ENCODE measurements at regions not wholly inside any gene's neighbourhood (a gene's known extent, or its start where the extent isn't known, plus 50 kb on each side); places are given as distances from the start of the nearest gene placed in this dataset.

DNA sequence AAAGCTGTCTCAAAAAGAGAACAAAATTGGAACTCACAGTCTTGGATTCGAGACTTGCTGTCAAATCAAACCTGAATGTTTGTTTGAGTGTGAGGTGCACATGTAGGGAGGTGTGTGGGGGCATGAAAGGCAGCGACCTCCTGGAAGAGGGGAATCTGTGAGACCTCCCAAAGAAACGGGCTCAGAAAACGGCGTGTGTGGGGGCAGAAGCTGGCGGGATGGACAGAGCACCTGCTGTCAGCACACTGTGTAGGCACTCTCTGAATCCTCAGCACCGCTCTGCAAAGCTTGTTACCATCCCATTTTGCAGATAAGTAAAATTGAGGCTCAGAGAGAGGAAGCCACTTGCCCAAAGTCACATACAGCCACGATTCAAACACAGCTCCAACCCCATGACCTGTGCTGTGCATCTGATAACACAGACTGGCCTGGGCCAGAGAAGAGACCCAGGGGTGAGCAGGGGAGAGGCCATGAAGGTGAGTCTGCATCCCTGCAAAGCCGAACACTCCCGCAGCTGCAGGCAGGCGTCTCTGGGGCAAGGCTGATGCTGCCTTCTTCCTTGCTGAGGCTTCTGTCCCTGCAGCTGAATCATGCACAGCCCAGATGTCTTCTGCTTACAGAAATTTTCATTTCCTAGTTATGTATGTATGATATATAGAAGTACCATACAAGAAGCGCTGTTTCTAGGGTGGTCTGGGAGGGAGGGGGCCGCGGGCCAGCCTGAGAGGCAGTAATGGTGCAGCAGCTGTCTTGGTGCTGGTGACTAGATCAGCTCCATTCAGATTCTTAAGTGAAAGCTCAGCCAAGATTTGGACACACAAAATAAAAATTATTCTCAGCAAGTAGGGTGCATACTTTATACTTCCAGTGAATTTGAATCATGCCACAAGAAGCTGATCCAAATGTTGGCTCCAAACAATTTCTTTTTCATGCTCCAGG, 67.3 kb upstream of the SHISAL1 start:
- intact Hi-C loops (cut with DNase I), result no loop called here
- ATAC-seq (ENCODE audit: poor library complexity) (no peak), DNase-seq (peak; percentile 13)

DNA sequence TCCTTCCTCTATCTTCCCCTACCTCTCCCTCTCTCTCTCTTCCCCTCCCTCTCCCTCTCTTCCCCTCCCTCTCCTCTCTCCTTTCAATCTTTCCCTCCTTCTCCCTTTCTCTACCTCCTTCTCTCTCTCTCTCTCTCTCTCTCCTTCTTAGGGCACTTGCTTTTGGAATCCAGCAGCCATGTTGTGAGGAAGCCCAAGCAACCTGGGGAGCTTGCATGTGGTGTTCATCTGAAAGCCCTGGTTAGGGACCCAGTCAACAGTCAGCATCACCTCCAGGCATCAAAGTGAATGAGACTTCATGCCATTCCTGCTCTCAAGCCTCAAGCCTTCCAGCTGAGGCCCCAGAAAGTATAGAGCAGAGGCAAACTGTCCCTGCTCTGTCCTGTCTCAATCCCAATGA, 65.6 kb upstream of the SHISAL1 start:
- intact Hi-C loops (cut with DNase I), result no loop called here
- DNase-seq (no peak), ATAC-seq (ENCODE audit: poor library complexity) (no peak)

DNA sequence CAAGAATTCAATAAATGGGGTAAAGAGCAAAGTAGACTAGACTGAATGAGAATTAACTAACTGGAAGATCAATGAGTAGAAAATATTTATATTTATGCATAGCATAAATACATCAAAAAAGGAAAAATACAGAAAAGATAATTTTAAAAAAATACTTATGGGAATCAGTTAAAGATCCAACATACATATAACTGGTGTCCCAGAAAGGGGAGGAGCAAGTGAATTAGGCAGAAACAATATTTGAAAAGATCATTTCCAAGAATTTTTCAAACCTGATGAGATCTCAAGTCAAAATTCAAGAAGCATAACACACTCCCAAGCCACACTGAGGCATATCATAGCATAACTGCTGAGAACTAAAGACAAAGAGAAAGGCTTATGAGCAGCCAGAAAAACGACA, 62.7 kb upstream of the SHISAL1 start:
- no peak for DNase-seq
- intact Hi-C loops (cut with DNase I), result no loop called here
- no peak for ATAC-seq (ENCODE audit: poor library complexity)

DNA sequence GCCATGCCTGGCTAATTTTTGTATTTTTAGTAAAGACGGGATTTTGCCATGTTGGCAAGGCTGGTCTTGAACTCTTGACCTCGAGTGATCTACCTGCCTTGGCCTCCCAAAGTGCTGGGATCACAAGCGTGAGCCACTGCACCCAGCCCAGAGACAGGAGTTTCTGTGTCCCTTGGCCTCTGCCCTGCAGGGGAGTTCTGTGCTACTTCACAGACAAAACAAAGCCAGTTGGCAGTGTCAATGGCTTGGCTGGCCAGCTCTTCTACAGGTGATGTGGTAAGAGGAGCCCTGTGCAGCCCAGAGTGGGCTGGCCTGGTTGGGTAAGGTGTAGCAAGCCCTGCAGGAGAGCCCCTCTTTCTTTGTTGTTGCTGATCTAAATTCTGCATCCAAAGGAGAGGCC, 60.5 kb upstream of the SHISAL1 start:
- DNase-seq, result peak; percentile 6
- ATAC-seq (ENCODE audit: poor library complexity), result no peak
- intact Hi-C loops (cut with DNase I), result no loop called here

DNA sequence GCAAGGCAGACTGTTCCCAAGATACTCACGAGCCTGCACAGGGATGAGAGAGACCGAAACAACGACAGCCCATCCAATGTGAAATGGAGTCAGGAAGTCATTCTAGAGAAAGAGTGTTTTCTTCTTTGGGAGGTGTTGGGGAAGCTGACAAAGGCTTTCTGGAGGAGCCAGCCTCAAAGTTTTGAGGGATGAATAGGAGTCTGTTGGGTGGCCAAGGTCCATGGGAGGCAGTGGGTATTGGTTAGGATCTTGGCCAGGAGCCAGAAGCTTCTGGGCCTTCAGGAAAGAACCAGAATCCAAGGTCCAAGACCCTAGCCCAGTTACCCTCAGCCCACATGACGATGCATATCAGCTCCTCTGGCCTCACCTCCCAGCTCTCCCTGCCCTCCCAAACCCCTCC, 59.9 kb upstream of the SHISAL1 start:
- DNase-seq (peak; percentile 3), ATAC-seq (ENCODE audit: poor library complexity) (no peak)
- intact Hi-C loops (cut with DNase I), result no loop called here

DNA sequence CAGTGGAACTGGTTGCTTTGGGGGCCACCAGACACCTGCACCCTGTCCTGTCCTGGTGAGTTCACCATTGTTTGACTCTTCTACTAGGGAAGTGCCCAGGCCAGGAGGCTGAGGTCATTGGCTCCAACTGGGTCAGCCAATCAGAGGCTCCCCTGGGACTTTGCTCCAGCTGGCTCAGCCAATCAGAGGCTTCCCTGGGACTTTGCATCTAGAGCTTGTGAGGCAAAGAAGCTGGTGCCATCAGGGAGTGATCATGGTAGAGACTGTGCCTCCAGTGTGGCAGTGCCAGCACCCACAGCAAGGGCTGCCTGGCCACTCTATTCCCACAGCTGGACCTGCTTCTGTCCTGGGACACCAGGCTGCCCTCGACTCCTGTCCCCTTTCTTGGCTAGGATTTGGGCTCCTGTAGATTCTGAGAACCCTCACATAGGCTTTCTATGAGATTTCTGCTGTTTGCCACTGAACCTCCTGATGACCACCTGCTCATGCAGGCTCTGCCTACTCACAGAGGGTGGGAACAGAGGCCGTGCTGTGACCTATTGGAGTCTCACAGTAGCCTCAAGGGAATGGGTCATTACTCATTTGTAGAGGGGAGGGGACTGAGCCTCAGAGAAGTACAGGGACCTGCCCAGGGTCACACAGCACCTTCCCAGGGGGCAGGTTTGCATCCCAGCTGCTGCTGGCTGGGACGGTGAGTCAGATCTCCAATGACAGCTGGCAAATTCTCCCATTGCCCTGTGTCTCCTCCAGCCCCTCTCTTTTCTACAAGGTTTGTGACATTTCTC, 59.2 kb upstream of the SHISAL1 start:
- DNase-seq, result peak; percentile 24
- intact Hi-C loops (cut with DNase I), result no loop called here
- no peak for ATAC-seq (ENCODE audit: poor library complexity)

DNA sequence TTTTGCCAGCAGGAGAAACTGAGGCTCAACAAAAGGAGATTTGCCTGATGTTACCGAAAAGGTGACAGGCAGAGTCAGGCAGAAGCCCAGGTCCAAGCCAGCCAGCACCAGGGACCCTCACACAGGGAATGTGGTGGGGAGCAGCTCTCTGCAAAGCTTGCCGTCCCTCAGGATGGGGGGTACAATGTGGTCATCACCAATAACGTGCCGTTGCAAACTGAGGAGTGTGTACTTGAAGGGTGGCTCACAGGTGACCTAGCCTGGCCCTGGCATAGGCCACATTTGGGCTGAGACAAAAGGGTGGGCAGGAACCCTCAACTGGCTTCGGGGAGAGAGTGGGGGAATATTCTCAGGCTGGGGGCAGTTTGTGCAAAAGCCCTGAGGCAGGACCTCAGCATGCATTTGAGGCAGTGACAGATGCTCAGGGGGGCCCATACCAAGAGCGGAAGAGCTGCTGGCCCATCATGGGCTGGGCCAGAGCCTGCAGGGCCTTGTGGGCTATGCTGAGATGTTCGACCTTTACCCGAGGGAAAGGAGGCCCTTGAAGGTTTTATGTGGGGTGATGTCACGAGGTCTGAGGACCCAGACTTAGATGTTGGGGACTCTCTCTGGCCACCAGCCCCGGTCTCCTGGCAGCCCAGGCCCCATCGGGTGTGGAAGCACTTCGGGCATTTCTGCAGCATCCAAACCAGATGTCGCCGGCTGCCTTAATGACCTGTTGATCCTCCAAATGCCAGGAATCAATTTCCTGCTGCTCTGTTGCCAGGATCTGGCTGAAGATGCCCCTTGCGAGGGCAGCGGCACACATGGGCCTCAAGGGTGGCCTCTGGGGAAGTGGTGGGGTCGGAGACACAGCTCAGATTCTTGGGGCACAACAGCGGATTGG, 57.4 kb upstream of the SHISAL1 start:
- peak; percentile 34 for DNase-seq
- no peak for ATAC-seq (ENCODE audit: poor library complexity)
- intact Hi-C loops (cut with DNase I), result no loop called here

DNA sequence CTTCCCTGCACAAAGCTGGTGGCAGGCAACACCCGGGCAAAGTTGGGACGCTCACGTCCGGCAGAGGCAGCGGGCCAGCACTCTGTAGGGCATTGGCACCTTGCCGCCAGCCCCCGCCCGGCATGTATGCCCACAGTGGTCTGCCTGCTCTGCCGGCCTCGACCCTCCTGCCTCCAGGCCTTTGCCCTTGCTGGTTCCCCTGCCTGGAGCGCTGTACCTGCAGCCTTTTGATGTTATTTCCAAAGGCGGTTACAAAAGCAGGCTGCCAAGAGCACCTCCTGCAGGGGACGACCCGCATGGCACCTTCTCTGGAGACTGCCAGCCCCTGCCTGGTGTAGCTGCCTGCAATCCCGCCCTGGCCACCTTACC, 56.5 kb upstream of the SHISAL1 start:
- ATAC-seq (ENCODE audit: poor library complexity) (no peak), DNase-seq (peak; percentile 24)
- intact Hi-C loops (cut with DNase I), result no loop called here

DNA sequence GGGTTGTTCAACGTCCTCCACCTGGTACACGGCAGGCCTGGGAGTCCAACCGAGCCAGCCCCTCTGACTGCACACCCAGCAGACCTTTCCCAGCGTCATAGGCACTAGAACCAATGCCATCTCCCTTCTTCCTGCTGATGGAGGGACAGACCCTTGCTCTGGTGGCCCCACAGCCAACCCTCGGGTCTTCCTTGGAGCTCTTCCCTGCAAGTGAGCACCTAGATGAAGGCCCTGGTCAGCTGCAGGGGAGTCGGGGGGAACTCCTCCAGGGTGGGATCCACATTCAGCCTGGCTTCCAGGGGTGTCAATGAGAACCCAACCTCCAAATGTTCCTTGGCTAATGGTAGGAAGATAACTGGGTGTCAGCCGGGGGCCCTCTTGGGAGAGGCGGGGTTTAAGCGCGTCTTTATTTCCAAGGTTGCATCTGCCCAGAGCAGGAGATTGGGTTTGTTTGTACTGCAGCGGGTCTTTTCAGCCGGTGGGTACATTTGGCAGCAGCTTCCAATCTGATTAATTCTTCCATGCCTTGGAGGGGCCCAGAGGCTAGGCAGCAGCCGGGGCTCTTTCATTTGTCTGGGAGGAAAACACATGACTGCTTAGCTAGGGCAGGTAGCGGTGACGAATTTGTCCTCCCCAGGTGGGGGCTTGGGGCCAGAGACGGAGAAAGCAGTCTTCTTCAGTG, 56.0 kb upstream of the SHISAL1 start:
- ATAC-seq (ENCODE audit: poor library complexity) (no peak), DNase-seq (peak; percentile 9)
- intact Hi-C loops (cut with DNase I), result no loop called here

DNA sequence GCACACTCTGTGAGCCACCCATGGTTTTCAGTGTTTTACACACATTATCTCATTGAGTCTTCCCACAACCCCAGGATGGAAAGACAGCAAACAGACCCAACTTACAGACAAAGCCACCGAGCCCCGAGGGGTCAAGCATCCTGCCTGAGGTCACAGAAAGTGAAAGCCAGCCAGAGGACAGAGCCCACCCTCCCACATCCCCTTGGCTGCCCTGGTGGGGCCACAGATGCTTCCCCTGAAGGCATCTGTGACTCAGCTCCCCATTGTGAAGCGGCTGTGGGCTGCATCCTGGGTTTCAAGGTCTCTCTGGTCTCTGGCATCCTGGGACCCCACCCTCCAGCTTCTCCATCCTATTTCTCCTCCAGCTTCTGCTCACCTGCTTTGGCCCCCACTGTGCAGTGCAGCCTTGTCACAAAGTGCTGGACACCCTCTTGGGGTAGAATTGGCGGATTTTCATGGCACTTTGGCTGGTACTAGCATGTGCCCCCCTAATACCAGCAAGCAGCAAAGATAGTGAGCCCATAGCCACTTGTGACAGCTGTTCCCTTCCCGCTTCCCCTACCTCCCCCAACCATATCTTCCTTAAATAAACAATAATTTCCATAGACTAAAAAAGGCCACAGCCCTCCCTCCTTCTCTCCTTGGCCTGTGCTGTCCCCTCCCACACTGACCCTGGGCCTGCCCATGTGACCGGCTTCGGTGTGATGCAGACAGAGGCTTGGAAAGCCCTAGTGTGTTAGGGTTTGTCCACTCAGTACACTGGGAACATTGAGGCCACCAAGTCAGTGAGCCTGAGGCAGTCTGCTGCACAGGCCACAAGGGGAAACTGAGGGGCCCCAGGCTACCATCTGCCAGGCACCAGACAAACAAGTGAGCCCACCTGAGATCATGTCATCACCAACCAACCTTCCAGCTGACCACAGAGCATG, 53.9 kb upstream of the SHISAL1 start:
- intact Hi-C loops (cut with DNase I), result no loop called here
- peak; percentile 37 for DNase-seq

DNA sequence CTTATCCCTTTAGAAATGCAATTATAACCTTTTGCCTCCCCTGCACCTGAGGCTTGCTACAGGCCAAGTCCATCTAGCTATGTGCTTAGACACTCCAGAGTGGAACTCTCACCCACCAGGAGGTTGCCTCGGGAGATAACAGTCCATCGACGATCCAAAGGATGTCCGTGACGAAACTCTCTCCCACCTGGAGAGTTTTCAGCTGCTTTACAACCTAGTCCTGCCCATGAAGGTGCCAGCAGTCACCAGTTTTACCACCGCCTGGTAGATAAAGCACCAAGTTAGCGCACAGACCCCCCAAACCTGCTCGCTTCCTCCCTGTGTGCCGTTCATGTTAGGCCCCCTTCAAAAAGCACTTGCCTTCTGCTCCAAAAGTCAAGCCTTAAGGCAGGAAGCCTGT, 53.1 kb upstream of the SHISAL1 start:
- peak; percentile 29 for DNase-seq
- no peak for ATAC-seq (ENCODE audit: poor library complexity)
- intact Hi-C loops (cut with DNase I), result no loop called here

More for the DNA sequence above, 53.9 kb upstream of the SHISAL1 start:
- ATAC-seq (ENCODE audit: poor library complexity), result no peak

DNA sequence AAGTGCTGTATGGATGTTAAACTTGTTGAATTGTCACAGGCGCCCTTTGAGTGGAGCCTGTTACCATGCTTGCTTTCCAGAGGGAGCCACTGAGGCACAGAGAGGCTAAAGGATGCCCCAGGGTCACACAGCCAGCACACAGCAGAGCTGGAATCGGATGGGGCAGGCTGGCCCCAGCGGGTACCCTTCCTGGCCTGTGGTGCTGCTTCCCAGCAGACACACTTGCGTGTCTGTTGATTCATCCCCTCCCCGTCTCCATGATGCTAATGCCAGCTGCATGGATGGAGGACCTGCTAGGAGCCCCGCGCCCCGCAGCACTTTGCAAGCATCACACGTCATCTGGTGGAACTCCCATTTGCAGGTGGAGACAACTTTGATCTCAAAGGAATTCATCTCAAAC, 52.4 kb upstream of the SHISAL1 start:
- ATAC-seq (ENCODE audit: poor library complexity) (no peak), DNase-seq (peak; percentile 41)
- intact Hi-C loops (cut with DNase I), result no loop called here

DNA sequence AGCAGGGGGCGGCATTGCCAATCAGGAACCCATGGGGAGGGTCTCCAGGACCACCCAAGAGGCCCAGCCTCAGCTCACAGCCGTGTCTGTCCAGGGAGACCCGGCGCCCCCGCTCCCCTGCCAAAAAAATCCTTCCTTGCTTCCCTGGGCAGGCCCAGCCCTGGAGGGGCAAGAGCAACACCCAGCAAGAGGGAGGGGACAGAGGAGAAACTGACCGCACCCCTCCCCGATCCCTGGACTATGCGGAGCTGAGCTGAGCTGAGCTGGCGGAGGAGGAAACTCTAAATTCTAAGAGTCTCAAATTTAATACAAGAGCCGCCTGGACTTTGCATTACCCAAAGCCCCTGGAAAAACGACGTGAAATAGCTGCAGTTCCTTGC, 52.0 kb upstream of the SHISAL1 start:
- peak; percentile 62 for DNase-seq
- peak; percentile 9 for ATAC-seq (ENCODE audit: poor library complexity)
- intact Hi-C loops (cut with DNase I), result no loop called here

DNA sequence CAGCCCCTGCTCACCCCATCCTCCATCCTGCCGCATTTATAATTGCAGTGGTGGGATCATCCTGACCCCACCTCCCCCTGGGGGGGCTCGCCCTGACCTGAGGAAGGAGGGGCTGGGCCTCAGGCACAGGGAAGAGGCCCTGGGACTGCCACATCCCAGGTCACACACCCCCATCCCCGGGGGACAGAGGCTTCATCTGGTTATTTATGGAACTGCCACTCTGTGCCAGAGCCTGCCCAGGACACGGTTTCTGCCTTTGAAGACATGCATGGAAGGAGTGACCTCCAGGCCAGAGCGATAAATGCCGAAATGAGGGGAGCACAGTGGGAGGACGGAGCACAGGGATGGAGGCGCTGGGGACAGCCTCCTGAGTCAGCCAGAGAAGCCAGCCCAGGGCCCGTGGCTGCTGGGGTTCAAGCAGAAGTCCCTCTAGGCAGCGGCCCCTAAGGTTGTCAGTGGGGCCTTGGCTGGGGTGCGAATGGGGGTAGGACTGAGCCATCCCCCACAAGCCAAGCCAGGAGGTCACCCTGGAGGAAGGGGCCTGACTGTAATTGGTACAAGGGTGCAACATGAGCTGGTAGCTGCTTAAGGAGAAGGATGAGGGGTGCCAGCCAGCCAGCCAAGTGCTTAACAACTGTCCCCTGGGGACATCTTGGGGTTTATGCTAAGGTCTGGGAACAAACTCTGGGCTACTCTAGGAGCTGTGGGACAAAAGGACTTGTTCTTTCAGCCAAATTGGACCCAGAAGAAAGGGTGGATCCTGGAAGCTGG, 51.4 kb upstream of the SHISAL1 start:
- peak; percentile 69 for DNase-seq
- peak; percentile 69 for ATAC-seq (ENCODE audit: poor library complexity)
- intact Hi-C loops (cut with DNase I), result no loop called here

DNA sequence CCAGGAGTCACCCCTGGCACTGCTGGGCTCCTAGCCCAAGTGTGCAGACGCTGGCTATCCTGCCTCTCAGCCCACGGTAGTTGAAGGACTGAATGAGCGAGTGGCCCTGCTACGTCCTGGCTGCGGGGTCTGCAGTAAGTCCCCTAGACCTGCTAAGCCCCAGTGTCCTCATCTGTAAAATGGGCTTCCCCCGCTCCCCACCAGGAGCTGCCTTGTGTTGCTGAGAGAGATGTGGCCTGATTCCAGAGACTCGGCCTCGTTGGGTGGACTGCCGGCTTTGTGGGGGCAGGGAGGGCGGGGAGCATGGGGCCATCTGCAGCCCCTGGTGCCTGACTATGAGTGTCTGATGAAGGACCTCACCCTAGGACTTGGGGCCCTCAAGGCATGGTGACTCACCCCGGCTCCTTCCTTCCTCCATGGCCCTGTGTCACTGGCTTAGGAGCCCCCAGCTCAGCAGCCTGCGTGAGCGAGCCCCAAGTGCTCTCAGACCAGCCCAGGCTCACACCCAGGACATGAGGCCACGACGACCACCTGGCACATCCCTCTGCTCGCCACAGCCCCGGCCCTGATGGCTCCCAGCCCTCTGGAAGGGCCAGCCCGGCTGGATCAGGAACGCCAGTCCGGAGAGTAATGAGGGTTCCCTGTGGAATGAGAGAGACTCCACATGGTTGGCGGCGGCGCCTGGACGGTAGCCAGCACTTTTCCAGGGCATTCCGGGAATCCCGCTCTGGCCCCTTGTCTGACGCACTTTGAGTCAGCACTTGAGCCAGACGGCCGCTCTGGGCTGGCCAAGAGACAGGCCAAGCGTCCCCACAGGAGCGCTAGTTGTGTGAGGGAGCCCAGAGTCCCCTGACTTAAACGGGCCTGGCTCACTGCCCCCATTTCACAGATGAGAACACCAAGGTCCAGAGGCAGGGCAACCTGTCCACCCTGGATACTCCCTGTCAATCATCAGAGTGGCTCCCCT, 50.5 kb upstream of the SHISAL1 start:
- ATAC-seq (ENCODE audit: poor library complexity) (peak; percentile 88), DNase-seq (peak; percentile 95)
- intact Hi-C loops (cut with DNase I), result no loop called here
